SU-DHL-6 (cell line): ENCODE measurements at regions not wholly inside any gene's neighbourhood (a gene's known extent, or its start where the extent isn't known, plus 50 kb on each side); places are given as distances from the start of the nearest gene placed in this dataset.

ENCODE experiments used
- EZH2phosphoT487 ChIP-seq: fragments of 200-600 bp; sonication (generic), shearing (Covaris generic); conservative IDR thresholded peaks from 2 replicates; pipeline ENCODE4 v1.6.1; 2018; ENCODE audit warnings: mild to moderate bottlenecking, antibody characterized with exemption, low read length, moderate library complexity, mixed read lengths
- TF ChIP-seq, protein P1 (sequence below): fragments of 200-600 bp; sonication (generic); IDR thresholded peaks from one replicate; pipeline ENCODE4 v1.5.1; 2017; ENCODE audit warnings: antibody characterized with exemption, mild to moderate bottlenecking, low read length, moderate library complexity; ENCODE audit not compliant: insufficient read depth, poor library complexity, severe bottlenecking

DNA sequence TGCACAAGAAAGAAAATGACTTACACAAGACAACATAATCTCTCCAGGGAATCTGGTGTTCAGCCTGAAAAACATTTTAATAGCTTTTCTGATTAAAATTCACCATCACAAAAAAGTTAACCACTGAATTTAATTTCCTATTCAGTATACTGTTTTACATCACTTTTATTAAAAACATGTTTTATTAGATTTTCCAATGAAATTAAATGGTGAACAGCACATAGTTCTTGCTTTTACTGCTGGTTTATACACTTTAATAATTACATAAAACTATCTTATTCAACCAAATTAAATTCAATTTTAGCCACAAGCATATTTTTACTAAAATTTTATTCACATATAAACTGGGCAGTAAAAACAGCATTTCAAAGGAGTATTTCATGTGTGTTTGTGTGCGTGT, 138.3 kb downstream of the NOL4 start:
- TF ChIP-seq, protein P1, sequence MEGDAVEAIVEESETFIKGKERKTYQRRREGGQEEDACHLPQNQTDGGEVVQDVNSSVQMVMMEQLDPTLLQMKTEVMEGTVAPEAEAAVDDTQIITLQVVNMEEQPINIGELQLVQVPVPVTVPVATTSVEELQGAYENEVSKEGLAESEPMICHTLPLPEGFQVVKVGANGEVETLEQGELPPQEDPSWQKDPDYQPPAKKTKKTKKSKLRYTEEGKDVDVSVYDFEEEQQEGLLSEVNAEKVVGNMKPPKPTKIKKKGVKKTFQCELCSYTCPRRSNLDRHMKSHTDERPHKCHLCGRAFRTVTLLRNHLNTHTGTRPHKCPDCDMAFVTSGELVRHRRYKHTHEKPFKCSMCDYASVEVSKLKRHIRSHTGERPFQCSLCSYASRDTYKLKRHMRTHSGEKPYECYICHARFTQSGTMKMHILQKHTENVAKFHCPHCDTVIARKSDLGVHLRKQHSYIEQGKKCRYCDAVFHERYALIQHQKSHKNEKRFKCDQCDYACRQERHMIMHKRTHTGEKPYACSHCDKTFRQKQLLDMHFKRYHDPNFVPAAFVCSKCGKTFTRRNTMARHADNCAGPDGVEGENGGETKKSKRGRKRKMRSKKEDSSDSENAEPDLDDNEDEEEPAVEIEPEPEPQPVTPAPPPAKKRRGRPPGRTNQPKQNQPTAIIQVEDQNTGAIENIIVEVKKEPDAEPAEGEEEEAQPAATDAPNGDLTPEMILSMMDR: no peak
- no peak for TF ChIP-seq EZH2phosphoT487
